NCI-H748 treated with DMSO at 0.1 percent for 48 hours (cell line): ENCODE measurements at regions not wholly inside any gene's neighbourhood (a gene's known extent, or its start where the extent isn't known, plus 50 kb on each side); places are given as distances from the start of the nearest gene placed in this dataset.

Source experiments
- DNase-seq: peaks from one replicate; lab custom pipeline; 2025; lab: John Stamatoyannopoulos, UW

DNA sequence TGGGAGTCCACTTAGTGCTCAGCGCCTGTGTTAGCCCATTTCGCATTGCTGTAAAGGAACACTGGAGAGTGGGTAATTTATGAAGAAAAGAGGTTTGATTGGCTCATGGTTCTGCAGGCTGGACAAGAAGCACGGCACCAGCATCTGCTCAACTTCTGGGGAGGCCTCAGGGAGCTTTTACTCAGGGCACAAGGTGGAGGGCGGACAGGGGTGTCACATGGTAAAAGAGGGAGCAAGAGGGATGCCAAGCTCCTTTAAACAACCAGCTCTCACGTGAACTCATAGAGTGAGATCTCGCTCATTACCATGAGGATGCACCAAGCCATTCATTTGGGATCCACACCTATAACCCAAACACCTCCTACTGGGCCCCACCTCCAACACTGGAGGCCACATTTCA lies 181.4 kb upstream of the TLE3 start:
- no peak for DNase-seq

- DNase-seq: no peak
These were observed 180.9 kb upstream of the TLE3 start for GRCh38 chr15:70278644-70279043.

- no peak for DNase-seq
These were observed 179.8 kb upstream of the TLE3 start for GRCh38 chr15:70277556-70277955.

GRCh38 chr15:70276401-70276800 lies 178.7 kb upstream of the TLE3 start:
- DNase-seq: no peak

GRCh38 chr15:70275461-70276138 lies 177.9 kb upstream of the TLE3 start:
- DNase-seq: no peak

- DNase-seq: no peak
These were observed 177.2 kb upstream of the TLE3 start for GRCh38 chr15:70274908-70275307.

- DNase-seq: no peak
These were observed 176.7 kb upstream of the TLE3 start for GRCh38 chr15:70274255-70274880.

DNA sequence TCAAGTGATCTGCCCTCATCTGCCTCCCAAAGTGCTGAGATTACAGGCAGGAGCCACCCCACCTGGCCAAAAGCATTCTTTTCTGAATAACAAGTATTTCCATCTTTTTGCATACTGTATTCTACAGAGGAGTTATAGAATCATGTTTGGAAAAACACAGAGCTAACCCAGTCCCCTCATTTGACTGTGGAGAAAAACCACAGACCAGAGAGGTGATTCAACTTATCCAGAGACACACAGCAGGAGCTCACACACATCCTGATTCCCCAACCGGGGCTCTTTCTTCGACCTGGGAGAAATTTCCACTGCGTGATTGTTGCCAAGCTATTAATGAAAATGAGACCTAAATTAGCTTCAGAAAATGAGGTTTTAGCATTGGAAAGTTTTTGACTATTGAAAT lies 176.1 kb upstream of the TLE3 start:
- DNase-seq: no peak

- DNase-seq: no peak
These were observed 175.0 kb upstream of the TLE3 start for GRCh38 chr15:70272565-70273355.

- DNase-seq: no peak
These were observed 173.8 kb upstream of the TLE3 start for GRCh38 chr15:70271422-70272088.

DNA sequence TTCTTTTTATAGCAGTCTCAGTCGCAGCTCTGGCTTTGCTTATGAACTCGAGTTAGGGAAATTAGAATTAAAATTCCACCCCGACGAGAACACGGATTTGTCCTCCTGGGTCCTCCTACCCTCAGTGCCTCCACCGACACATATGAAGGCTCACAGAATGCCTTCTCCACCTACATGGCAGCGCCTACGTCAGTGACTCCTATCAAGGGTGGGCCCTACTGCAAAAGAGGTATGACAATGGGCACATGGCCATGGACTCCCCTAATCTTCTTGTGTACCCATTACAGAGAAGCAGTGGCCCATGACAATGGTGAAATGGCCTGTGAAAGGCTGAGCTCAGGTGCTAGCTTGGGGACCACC lies 173.0 kb upstream of the TLE3 start:
- no peak for DNase-seq

DNA sequence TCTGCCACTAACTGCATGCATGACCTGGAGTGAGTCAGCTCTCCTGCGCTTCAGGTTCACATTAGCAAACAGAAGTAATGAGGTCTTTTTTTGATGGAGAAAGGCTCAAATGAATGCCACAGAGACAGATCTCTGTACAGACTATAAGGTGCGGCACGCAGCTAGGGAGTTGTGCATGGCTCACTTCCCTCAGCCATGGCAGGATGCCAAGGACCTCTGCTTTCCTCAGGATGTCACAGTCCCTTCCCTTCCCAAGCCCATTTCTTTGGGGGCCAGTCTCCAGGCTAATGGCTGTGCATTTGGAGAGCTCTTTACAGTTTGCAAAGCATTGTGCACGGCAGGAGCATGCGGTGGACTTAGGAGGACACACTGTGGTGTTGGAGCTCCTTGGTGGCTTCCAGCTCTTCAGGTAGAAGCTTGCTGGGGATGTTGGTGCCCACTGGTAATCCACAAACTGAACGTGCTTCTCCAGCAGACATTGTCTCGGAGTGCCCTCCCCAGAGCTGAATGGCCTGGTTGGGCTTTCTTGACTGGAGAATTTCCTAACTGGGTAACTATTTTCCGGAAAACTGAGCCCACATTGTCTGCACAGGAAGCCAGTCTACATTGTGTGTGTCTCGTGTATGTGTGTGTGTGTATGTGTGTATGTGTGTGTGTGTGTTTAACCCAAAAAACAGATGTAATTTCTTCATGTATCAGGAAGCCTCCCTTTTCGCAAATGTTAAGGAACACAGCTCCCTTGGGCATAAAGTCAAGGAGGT lies 172.5 kb upstream of the TLE3 start:
- DNase-seq: no peak

DNA sequence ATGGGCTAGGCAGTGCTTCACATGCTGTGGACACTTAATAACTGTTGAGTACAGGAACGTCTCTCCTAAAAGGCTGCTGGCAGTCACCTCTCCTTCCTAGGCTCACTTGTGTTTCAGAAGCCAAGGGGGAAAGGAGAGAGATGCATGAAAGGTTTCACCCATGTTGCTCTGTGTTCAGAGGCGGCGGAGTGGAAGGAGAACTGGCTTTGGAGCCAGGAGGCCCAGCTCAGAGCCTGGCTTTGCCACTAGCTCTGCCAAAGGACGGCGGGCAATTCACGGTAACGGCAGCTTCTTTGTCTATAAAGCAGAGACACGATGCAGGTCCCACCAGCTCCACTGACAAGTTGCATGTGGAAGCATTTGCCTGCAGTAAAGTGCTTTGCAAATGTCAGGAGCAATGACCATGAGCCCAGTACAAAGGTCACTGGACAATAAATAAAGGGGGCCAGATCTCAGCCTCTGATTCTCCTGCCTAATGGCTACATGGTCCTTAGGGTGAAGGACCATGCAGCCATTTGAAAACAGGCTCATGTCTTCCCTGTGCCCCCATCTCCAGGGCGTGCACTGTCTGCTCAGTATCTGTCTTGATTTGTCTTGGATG lies 171.7 kb upstream of the TLE3 start:
- DNase-seq: no peak

DNA sequence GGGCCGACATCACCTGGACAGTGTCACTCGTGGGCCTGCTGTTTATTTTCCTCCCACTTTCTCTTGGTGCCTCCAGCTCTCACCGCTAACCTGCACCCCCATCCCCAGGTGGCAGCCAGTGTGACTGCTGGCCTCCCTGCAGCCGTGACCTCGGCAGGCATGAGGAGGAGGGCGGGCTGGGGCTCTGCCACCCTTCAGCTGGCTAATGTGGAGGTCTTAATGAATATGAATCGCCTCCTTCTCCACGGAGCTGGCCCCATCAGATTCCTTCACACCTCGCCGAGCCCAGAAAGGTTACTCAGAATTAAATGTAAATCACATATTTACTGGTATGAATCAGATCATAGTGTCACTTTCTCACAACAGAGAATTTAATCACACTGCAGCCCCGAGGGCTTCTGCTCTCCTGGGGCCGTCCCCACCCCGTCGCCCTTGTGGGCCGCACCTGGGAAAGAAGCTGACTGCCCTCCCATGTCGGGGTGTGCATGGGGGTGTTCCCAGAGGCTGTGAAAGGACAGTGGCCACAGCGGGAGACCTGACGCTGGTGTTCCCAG lies 171.1 kb upstream of the TLE3 start:
- no peak for DNase-seq

- no peak for DNase-seq
These were observed 170.2 kb upstream of the TLE3 start for GRCh38 chr15:70267879-70268278.

DNA sequence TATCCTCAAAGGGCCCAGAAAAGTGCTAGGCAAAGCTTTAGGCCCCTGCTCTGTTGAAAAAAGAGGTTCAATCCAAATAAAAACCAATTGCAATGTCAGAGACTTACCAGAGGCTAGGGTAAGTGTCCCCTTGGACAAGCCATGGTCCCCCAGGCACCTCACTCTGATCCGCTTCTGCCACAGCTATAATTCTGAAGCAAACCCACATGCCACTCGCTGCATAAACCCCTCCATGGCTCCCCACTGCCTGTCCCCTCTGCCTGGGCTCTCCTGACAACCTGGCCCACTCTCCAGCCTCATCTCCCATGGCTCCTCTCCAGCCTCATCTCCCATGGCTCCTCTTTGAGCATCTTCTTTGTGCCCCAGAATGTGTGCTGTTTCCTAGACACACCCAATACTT lies 169.6 kb upstream of the TLE3 start:
- DNase-seq: no peak

DNA sequence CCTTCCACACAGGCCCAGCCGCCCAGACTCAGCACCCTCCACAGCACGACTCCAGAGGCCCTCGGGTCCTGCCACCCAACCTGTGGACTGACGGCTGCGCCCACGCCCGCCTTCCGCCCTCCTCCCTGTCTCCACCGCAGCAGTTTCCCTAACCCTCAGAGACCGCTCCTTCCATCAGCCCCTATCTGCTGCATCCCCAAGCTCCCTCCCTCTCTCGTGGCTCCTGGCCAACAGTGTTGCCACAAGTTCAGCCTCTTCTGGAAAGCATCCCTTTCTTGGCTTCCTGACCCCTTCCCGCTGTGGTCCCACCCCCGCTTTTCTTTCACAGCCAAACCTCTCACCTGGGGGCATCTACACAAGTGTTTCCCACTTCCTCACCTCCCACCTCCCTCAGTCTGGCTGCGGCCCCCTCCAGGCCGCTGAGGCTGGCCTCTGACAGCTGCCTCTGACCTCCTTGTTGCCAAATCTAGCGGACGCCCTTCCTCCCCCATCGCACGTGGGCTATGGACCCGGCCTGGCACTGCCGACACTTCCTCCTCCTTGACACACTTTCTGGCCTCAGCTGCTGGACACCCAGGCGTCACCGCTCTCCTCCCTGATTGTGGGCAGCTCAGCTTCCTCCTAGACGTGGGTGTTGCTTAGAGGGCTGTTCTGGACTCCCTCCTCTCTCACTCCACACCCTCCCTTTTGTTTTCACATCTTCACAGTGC lies 168.8 kb upstream of the TLE3 start:
- no peak for DNase-seq

- no peak for DNase-seq
These were observed 168.3 kb upstream of the TLE3 start for GRCh38 chr15:70265986-70266385.

DNA sequence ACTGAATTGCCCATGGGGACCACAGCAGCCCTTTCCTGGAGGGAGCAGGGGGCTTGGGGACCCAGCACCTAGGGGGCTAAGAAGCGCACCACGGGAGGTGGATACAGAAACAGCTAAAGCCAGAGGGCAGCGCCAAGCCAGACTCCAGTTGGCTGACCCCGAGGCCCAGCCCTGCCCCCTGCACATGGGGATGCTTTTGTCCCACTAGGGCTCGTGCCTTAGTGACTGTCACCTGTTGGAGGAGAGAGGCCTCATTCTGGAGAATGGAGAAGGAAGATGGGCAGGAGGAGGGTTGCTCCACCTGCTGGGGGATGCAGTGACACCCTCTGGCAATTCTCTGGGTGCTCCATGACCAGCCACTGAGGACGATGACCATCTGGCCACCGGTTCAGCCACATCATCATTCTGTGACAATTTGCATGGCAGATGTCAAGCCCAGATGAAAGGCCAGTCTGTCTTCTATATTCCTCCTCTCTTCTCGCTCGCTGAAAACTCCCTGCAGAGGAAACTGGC lies 167.8 kb upstream of the TLE3 start:
- DNase-seq: no peak

- DNase-seq: no peak
These were observed 167.2 kb upstream of the TLE3 start for GRCh38 chr15:70264738-70265465.
